ENCODE measurements at regions not wholly inside any gene's neighbourhood (a gene's known extent, or its start where the extent isn't known, plus 50 kb on each side); places are given as distances from the start of the nearest gene placed in this dataset.
A peak's percentile ranks its signal among the peaks of the same experiment; 100 is the strongest.

DNA sequence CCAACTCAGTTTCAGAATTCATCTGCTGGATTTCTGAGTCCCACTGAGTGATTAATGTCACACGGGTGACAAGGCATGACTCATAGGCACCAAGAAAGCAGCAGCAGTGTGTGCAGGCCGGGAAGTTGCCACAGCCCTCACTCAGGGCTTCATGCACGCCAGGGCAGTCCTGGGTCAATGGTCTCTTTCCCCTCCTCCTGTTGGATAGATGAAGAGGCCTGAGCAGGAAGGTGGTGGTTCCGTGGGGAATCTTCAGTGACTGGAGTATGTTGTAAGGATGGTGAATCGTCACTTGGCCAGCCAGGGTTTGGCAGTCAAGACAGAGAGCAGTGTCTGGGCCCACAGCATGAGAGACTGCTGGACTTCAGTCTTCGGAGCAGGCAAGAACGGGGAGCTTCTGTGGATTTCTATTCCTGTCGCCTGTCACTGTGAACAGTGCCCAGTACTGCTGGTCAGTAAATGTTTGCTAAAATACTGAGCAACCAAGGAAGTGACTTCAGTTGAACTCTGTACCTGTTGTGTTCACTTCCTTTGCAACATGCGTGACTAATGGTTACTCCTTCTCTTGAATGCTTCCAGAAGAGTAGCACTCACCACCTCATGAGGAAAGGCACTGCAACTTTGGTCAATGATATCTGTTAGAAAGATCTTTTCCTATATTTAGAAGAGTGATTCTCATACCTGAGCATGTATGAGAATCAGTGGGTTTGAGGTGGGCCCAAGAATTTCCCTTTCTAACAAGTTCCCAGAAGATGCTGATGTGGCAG lies 62.0 kb upstream of the CD93 start (continued):
- TF ChIP-seq, protein P1, sequence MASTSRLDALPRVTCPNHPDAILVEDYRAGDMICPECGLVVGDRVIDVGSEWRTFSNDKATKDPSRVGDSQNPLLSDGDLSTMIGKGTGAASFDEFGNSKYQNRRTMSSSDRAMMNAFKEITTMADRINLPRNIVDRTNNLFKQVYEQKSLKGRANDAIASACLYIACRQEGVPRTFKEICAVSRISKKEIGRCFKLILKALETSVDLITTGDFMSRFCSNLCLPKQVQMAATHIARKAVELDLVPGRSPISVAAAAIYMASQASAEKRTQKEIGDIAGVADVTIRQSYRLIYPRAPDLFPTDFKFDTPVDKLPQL (IDR thresholded peaks at IDR 0.05; ENCODE audit: extremely low read depth, insufficient read length): peak; percentile 57
- TF ChIP-seq, protein P2, sequence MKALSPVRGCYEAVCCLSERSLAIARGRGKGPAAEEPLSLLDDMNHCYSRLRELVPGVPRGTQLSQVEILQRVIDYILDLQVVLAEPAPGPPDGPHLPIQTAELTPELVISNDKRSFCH (CRISPR knock-in tag; IDR thresholded peaks at IDR 0.05): no peak
- TF ChIP-seq, protein P2 (tag; IDR thresholded peaks at IDR 0.05): peak; percentile 58; the same call in 1 of the 2 replicates
- TF ChIP-seq SMARCC2 (IDR thresholded peaks at IDR 0.05; ENCODE audit: low read depth): peak; percentile 83

DNA sequence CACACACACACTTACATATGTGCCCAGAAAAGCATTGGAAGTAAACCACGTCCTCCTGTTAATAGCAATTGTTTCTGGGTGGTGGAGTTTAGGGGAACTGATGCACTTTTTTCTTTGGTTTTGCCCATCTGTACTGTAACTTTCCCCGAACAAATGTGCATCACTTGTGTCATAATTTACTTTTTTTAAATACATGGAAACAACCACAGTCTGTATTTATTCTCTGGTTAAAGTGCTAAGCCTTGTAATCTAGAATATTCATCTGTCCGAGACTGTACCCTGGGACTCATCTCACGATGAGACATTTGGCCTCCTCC lies 61.5 kb upstream of the CD93 start:
- no peaks in the 10 kb centered on the region for H3K9me3 ChIP-seq (replicated peaks; ENCODE audit: control insufficient read depth, insufficient read depth, low read depth, low read length)
- peaks cover 65 to 94% of the 10 kb centered on the region in 2 experiments for H3K4me1 ChIP-seq (replicated peaks in 1 of 2; ENCODE audit: control insufficient read depth in 2 of 2, insufficient read depth in 2 of 2, low read length in 2 of 2)
- no peaks in the 10 kb centered on the region; the same call in 2 of the 3 replicates for H3K36me3 ChIP-seq (ENCODE audit: control insufficient read depth, insufficient read depth, low read length)
- peak overlapping the region in 1 of 2 experiments; percentile 98; a peak in 2 of 4 replicates for H3K9ac ChIP-seq (ENCODE audit: insufficient read depth in 1 of 2, low read depth in 2 of 2, low read length in 2 of 2)
- FAIRE-seq (no peak), ATAC-seq (no peak), DNase-seq (ENCODE audit: extremely low read depth in 1 of 4, low spot score in 3 of 4) (no peak)
- H3K9me1 ChIP-seq (ENCODE audit: control insufficient read depth, insufficient read depth, low read length): no peaks in the 10 kb centered on the region
- H2AFZ ChIP-seq (ENCODE audit: low read depth, low read length): peak overlapping the region; percentile 51
- no peak overlapping the region; the same call in 1 of the 2 replicates for H3K4me3 ChIP-seq
- H4K20me1 ChIP-seq (replicated peaks; ENCODE audit: control insufficient read depth, insufficient read depth, low read length): no peaks in the 10 kb centered on the region
- POLR2A ChIA-PET: interaction anchor here (0.8 to 8.2 kb wide), 4 partner anchors 8 to 237 kb away, joined by 3 to 109 read pairs (median 5); no protein-coding TSS in a partner anchor
- no peaks in the 10 kb centered on the region for H3K27me3 ChIP-seq (ENCODE audit: control insufficient read depth in 2 of 2, insufficient read depth in 2 of 2, low read length in 2 of 2)
- H3K79me2 ChIP-seq (ENCODE audit: control insufficient read depth, insufficient read depth, low read length): peaks cover 19% of the 10 kb centered on the region
- BruUV-seq (replicated peaks): TSS peak; percentile 48
- in situ Hi-C loops (cut with MboI): no loop called here
- H3K4me2 ChIP-seq (ENCODE audit: insufficient read depth, low read length): peak overlapping the region; percentile 92
- H3K27ac ChIP-seq (ENCODE audit: extremely low read depth, low read depth, low read length): peak overlapping the region; percentile 99
- CTCF ChIA-PET (ENCODE audit: low intra/inter-chr PET ratio): no interaction called here
- 3% methylated on average over 4 of the region's 4 CpGs for WGBS (ENCODE audit: insufficient coverage, low coverage, missing lambda C conversion rate)
- intact Hi-C loops (cut with micrococcal nuclease): no loop called here
- TF ChIP-seq MAZ (CRISPR knock-in tag; conservative IDR thresholded peaks at IDR 0.05 in 1 of 2, IDR thresholded peaks at IDR 0.05 in 1 of 2) (no peak), NCOA2 (IDR thresholded peaks at IDR 0.05; ENCODE audit: partially characterized antibody in 2 of 2) (peak in 1 of 2 experiments; percentile 28), CBFA2T2 (conservative IDR thresholded peaks at IDR 0.05) (0 out of 2 replicates have a peak, but pooled peaks have one; percentile 63), HDAC8 (tag; IDR thresholded peaks at IDR 0.05) (no peak), SAP30 (IDR thresholded peaks at IDR 0.05; ENCODE audit: borderline replicate concordance, insufficient read depth, low read depth, low read length, poor library complexity, severe bottlenecking) (no peak), NFIC (IDR thresholded peaks at IDR 0.05) (no peak), CEBPG (CRISPR knock-in tag; IDR thresholded peaks at IDR 0.05) (no peak), CEBPG (tag; conservative IDR thresholded peaks at IDR 0.05 in 1 of 2, IDR thresholded peaks at IDR 0.05 in 1 of 2) (0 out of 4 replicates have a peak, but pooled peaks of 1 of the 2 experiments have one; percentile 4), ZNF197 (CRISPR knock-in tag; IDR thresholded peaks at IDR 0.05; ENCODE audit: low read depth) (no peak), POU5F1 (IDR thresholded peaks at IDR 0.05; ENCODE audit: borderline replicate concordance, low read depth, low read length, partially characterized antibody) (no peak), TEAD4 (IDR thresholded peaks at IDR 0.05; ENCODE audit: low read length) (no peak), TEAD4 (CRISPR knock-in tag; IDR thresholded peaks at IDR 0.05; ENCODE audit: borderline replicate concordance) (no peak), HNRNPK (IDR thresholded peaks at IDR 0.05; ENCODE audit: low read depth, low read length, poor library complexity, severe bottlenecking) (no peak), NR2C1 (IDR thresholded peaks at IDR 0.05) (no peak), NR2C1 (tag; IDR thresholded peaks at IDR 0.05) (no peak)
